ENCODE measurements at regions not wholly inside any gene's neighbourhood (a gene's known extent, or its start where the extent isn't known, plus 50 kb on each side); places are given as distances from the start of the nearest gene placed in this dataset.

DNA sequence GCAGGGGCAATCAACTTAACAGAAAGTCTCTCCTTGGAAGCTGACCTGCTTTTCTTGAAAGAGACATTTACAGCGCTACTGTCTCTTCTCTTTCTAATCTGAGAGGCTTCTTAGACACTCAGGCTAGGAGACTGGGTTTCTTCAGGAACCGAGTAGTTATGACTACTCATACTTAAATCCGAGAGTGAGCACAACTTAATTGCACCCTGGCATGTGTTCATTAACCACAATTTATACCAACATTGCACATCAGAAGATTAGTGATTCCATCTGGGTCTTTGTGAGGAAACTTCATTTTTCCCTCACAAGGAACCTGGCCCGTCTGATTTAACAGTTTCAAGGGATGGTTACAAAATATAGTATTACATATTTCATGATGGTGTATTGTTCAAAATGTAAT, 176.9 kb downstream of the UBE2E3 start:
- Histone ChIP-seq H3K36me3 (replicated peaks in 1 of 2; ENCODE audit: control insufficient read depth in 1 of 2, insufficient read depth in 2 of 2, low read length in 2 of 2) (no peaks in the 10 kb centered on the region), H4K20me1 (ENCODE audit: insufficient read depth, low read length) (no peaks in the 10 kb centered on the region), H3K4me1 (ENCODE audit: insufficient read depth, low read length) (no peaks in the 10 kb centered on the region), H3K9me3 (ENCODE audit: low read length) (peaks cover 8% of the 10 kb centered on the region), H3K79me2 (ENCODE audit: insufficient read depth, low read length) (no peaks in the 10 kb centered on the region), H2AFZ (ENCODE audit: low read length) (no peak overlapping the region), H3K9ac (ENCODE audit: insufficient read depth, low read depth, low read length) (no peak overlapping the region), H3K27me3 (ENCODE audit: control insufficient read depth in 1 of 2, insufficient read depth in 2 of 2, low read length in 2 of 2) (no peaks in the 10 kb centered on the region), H3K4me3 (replicated peaks in 1 of 3; ENCODE audit: insufficient read depth in 1 of 3, low read depth in 2 of 3, low read length in 3 of 3) (no peak overlapping the region), H3K27ac (ENCODE audit: extremely low read length, insufficient read depth, low read length) (no peak overlapping the region), H3K4me2 (ENCODE audit: low read depth, low read length) (no peak overlapping the region)
- POLR2A ChIA-PET, result no interaction called here
- TF ChIP-seq, protein P1, sequence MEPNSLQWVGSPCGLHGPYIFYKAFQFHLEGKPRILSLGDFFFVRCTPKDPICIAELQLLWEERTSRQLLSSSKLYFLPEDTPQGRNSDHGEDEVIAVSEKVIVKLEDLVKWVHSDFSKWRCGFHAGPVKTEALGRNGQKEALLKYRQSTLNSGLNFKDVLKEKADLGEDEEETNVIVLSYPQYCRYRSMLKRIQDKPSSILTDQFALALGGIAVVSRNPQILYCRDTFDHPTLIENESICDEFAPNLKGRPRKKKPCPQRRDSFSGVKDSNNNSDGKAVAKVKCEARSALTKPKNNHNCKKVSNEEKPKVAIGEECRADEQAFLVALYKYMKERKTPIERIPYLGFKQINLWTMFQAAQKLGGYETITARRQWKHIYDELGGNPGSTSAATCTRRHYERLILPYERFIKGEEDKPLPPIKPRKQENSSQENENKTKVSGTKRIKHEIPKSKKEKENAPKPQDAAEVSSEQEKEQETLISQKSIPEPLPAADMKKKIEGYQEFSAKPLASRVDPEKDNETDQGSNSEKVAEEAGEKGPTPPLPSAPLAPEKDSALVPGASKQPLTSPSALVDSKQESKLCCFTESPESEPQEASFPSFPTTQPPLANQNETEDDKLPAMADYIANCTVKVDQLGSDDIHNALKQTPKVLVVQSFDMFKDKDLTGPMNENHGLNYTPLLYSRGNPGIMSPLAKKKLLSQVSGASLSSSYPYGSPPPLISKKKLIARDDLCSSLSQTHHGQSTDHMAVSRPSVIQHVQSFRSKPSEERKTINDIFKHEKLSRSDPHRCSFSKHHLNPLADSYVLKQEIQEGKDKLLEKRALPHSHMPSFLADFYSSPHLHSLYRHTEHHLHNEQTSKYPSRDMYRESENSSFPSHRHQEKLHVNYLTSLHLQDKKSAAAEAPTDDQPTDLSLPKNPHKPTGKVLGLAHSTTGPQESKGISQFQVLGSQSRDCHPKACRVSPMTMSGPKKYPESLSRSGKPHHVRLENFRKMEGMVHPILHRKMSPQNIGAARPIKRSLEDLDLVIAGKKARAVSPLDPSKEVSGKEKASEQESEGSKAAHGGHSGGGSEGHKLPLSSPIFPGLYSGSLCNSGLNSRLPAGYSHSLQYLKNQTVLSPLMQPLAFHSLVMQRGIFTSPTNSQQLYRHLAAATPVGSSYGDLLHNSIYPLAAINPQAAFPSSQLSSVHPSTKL (CRISPR knock-in tag; IDR thresholded peaks at IDR 0.05), result no peak
- no peak for TF ChIP-seq ZNF441 (CRISPR knock-in tag; IDR thresholded peaks at IDR 0.05; ENCODE audit: borderline replicate concordance)
- TF ChIP-seq, protein P2, sequence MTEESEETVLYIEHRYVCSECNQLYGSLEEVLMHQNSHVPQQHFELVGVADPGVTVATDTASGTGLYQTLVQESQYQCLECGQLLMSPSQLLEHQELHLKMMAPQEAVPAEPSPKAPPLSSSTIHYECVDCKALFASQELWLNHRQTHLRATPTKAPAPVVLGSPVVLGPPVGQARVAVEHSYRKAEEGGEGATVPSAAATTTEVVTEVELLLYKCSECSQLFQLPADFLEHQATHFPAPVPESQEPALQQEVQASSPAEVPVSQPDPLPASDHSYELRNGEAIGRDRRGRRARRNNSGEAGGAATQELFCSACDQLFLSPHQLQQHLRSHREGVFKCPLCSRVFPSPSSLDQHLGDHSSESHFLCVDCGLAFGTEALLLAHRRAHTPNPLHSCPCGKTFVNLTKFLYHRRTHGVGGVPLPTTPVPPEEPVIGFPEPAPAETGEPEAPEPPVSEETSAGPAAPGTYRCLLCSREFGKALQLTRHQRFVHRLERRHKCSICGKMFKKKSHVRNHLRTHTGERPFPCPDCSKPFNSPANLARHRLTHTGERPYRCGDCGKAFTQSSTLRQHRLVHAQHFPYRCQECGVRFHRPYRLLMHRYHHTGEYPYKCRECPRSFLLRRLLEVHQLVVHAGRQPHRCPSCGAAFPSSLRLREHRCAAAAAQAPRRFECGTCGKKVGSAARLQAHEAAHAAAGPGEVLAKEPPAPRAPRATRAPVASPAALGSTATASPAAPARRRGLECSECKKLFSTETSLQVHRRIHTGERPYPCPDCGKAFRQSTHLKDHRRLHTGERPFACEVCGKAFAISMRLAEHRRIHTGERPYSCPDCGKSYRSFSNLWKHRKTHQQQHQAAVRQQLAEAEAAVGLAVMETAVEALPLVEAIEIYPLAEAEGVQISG (CRISPR knock-in tag; IDR thresholded peaks at IDR 0.05), result no peak
- TF ChIP-seq, protein P3, sequence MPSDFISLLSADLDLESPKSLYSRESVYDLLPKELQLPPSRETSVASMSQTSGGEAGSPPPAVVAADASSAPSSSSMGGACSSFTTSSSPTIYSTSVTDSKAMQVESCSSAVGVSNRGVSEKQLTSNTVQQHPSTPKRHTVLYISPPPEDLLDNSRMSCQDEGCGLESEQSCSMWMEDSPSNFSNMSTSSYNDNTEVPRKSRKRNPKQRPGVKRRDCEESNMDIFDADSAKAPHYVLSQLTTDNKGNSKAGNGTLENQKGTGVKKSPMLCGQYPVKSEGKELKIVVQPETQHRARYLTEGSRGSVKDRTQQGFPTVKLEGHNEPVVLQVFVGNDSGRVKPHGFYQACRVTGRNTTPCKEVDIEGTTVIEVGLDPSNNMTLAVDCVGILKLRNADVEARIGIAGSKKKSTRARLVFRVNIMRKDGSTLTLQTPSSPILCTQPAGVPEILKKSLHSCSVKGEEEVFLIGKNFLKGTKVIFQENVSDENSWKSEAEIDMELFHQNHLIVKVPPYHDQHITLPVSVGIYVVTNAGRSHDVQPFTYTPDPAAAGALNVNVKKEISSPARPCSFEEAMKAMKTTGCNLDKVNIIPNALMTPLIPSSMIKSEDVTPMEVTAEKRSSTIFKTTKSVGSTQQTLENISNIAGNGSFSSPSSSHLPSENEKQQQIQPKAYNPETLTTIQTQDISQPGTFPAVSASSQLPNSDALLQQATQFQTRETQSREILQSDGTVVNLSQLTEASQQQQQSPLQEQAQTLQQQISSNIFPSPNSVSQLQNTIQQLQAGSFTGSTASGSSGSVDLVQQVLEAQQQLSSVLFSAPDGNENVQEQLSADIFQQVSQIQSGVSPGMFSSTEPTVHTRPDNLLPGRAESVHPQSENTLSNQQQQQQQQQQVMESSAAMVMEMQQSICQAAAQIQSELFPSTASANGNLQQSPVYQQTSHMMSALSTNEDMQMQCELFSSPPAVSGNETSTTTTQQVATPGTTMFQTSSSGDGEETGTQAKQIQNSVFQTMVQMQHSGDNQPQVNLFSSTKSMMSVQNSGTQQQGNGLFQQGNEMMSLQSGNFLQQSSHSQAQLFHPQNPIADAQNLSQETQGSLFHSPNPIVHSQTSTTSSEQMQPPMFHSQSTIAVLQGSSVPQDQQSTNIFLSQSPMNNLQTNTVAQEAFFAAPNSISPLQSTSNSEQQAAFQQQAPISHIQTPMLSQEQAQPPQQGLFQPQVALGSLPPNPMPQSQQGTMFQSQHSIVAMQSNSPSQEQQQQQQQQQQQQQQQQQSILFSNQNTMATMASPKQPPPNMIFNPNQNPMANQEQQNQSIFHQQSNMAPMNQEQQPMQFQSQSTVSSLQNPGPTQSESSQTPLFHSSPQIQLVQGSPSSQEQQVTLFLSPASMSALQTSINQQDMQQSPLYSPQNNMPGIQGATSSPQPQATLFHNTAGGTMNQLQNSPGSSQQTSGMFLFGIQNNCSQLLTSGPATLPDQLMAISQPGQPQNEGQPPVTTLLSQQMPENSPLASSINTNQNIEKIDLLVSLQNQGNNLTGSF (CRISPR knock-in tag; IDR thresholded peaks at IDR 0.05), result no peak
- no peak for ATAC-seq
- 0% methylated on average over 4 of the region's 4 CpGs for WGBS (ENCODE audit: low lambda C conversion rate)
- CTCF ChIA-PET (ENCODE audit: low intra/inter-chr PET ratio, low total read pairs), result no interaction called here
- no peak for DNase-seq (ENCODE audit: low spot score)
- intact Hi-C loops (cut with micrococcal nuclease; ENCODE audit: unreplicated experiment) (no loop called here), in situ Hi-C loops (cut with HindIII; ENCODE audit: extremely low pct_ligation_motif_present, low pct_unique_long_range_greater_than_20kb) (no loop called here)
- no peak for FAIRE-seq
- BruUV-seq (replicated peaks), result no TSS peak

Data from HepG2 (cell line).